ENCODE measurements at regions not wholly inside any gene's neighbourhood (a gene's known extent, or its start where the extent isn't known, plus 50 kb on each side); places are given as distances from the start of the nearest gene placed in this dataset.

- DNase-seq (ENCODE audit: low spot score): no peak
Measured at GRCh38 chr4:136088211-136088867, 1444.0 kb downstream of the PCDH18 start.

GRCh38 chr4:136078976-136079375 lies 1453.3 kb downstream of the PCDH18 start:
- DNase-seq (ENCODE audit: low spot score): no peak

- no peak for DNase-seq (ENCODE audit: low spot score)
Measured at GRCh38 chr4:136056748-136057147, 1475.5 kb downstream of the PCDH18 start.

- DNase-seq (ENCODE audit: low spot score): no peak
Measured at GRCh38 chr4:136055360-136055759, 1476.9 kb downstream of the PCDH18 start.

GRCh38 chr4:136036744-136037143 lies 1495.5 kb downstream of the PCDH18 start:
- DNase-seq (ENCODE audit: low spot score): peak; percentile 1

GRCh38 chr4:136032391-136032790 lies 1499.9 kb downstream of the PCDH18 start:
- no peak for DNase-seq (ENCODE audit: low spot score)

DNA sequence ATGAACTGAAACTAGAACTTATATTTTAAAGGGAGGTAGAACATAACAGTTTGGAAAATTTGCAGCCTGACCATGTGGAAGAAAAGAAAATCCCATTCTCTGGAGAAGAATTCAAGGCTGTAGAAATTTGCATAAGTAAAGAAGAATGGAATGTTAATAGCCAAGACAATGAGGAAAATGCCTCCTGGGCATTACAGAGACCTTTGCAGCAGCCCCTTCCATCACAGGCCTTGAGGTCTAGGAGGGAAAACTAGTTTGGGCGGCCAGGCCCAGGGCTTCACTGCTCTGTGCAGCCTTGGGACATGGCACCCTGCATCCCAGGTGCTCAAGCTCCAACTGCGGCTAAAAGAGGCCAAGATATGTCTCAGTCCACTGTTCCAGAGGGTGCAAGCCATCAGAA lies 1506.8 kb downstream of the PCDH18 start:
- no peak for DNase-seq (ENCODE audit: low spot score)

DNA sequence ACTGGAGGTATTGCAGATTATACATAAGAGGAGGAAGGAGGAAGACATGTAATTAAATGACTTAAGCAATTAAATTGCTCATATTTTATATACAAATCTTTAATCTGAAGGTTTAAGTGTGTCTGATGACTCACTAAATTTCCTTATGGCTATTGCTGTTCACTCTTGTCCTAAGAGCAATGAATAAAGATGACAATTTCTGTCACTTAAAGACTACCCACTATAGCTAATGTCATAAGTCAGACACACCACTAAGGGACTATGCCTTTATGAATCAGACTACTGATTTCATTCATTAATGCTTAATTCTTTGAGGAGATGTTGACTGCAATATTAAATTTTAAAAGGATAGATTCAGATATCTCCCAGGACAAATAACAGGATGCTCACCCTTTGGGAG lies 1514.7 kb downstream of the PCDH18 start:
- DNase-seq (ENCODE audit: low spot score): no peak

GRCh38 chr4:136012220-136012619 lies 1520.1 kb downstream of the PCDH18 start:
- no peak for DNase-seq (ENCODE audit: low spot score)

GRCh38 chr4:136009258-136009832 lies 1522.9 kb downstream of the PCDH18 start:
- no peak for DNase-seq (ENCODE audit: low spot score)

GRCh38 chr4:136007991-136008390 lies 1524.3 kb downstream of the PCDH18 start:
- no peak for DNase-seq (ENCODE audit: low spot score)

- DNase-seq (ENCODE audit: low spot score): no peak
Measured at GRCh38 chr4:136002316-136002715, 1530.0 kb downstream of the PCDH18 start.

DNA sequence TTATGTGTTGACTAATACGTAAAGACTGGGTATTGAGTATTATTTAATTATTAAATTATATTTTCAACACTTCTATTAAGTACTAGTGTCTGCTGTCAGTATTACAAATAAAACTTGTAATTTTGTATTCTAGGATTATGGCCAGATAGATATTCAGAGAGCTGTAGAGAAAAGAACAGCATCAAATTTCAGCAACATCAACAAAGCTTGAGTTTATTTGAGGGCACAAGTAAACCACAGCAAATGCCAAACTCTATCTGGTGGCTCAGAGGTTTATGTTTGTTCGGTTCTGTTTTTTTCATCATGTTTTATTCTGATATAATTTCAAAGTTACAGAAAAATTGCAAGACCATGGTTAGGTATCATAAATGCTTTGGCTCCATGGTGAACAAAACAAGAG lies 1530.5 kb downstream of the PCDH18 start:
- DNase-seq (ENCODE audit: low spot score): no peak

DNA sequence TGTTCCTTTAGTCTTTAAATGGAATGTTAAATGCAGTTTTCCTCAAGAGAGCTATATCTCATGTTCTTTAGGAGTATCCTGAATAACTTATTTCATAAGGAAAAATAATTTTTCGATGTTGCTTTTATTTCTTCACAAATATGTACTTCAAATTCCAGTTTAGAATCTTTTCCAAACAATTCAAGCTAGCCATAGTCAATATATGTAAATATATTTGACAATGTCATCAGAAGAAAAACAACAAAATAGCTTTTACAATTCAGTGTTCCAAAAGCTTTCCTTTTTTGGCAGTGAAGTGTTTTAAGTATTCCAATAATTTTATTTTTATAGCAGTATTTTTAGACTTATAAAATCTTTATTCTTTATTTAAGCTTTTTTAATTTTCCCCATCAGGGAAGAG lies 1532.0 kb downstream of the PCDH18 start:
- DNase-seq (ENCODE audit: low spot score): no peak

GRCh38 chr4:135994360-135994759 lies 1537.9 kb downstream of the PCDH18 start:
- no peak for DNase-seq (ENCODE audit: low spot score)

- no peak for DNase-seq (ENCODE audit: low spot score)
Measured at GRCh38 chr4:135976860-135977259, 1555.4 kb downstream of the PCDH18 start.

DNA sequence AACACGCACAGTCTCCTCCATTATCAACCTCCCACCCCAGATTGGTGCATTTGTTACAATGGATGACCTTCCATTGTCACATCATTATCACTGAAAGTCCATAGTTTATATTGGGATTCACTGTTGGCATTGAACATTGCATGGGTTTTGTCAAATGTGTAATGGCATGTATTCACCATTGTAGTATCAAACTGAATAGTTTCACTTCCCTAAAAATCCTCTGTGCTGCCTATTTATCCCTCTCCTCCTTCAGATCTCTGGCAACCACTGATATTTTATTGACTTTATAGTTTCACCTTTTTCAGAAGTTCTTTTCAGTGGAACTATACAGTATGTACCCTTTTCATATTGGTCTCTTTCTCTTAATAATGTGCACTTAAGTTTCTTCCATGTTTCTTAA lies 1565.4 kb downstream of the PCDH18 start:
- no peak for DNase-seq (ENCODE audit: low spot score)

DNA sequence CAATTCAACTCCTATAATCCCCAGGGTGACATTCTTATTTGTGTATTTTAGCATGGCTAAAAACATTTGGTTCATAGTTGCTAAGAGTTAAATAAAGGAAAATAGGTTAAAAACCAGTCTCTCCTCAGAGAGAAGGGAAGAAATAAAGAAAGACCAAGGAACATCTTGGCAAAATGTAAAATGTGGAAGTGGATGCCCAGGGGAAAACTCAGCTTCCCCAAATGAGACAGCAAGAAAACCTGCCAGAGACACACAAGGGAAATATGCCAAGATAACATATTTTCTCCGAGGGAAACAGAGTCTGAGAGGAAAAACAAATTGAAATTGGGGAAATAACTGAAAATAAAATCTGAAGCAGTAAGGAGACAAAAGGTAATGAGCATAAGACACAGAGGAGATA lies 1569.3 kb downstream of the PCDH18 start:
- DNase-seq (ENCODE audit: low spot score): no peak

DNA sequence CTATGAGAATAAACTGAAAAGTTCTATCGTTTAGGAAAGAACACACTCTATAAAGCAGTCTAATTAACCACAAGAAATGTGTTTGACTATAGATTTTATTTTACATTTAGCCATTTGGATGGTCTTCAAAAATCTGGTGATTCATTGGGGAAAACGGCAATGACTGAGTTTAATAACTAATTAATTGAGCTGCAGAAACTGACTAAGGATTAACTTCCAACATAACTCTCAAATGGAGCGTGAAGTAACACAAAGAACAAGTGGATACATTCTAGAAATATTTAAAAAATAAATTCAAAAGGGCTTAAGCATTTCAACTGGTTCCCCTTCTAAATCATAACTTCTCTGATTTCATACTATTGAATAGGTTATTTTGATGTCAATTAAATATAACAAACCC lies 1582.4 kb downstream of the PCDH18 start:
- no peak for DNase-seq (ENCODE audit: low spot score)

DNA sequence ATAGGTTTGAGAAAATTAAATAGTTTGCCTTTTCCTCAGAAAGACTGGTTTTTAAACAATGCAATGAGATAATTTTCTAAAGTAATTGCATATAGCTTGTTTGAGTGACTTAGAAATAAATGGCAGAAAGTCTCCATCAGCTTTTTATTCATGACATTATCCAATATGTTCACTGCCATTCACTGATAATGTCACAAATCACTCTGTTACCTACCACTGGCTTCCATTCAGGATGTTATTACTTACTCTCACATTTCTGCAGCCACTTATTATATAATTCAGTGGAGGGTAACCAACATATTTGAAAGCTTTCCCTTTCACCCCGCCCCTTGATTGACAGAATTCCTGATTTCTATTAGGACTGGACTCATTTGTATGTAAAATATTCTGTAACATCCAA lies 1583.5 kb downstream of the PCDH18 start:
- DNase-seq (ENCODE audit: low spot score): no peak

GRCh38 chr4:135941671-135942070 lies 1590.6 kb downstream of the PCDH18 start:
- DNase-seq (ENCODE audit: low spot score): no peak

DNA sequence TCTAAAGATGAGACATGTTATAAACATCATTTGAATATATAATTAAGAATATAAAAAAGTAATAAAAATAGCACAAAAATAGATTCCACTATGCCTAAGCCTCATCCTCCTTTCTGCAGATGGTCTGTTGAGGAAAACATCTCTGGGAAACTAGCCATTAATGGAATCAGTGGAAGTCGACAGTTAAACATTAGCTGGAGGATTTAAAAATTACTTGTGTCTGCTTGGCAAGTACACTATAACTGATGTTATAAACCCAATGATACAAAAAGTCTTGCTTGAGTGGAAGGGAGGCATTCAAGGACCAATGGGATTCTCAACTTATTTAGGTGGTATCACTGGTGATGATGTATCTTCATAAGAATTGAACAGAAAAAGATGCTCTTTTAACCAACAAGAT lies 1598.3 kb downstream of the PCDH18 start:
- no peak for DNase-seq (ENCODE audit: low spot score)

GRCh38 chr4:135927651-135928050 lies 1604.6 kb downstream of the PCDH18 start:
- no peak for DNase-seq (ENCODE audit: low spot score)

GRCh38 chr4:135921081-135921480 lies 1611.2 kb downstream of the PCDH18 start:
- DNase-seq (ENCODE audit: low spot score): no peak

All from hepatic stellate cell (primary cell).